SU-DHL-6 (cell line): ENCODE measurements at regions not wholly inside any gene's neighbourhood (a gene's known extent, or its start where the extent isn't known, plus 50 kb on each side); places are given as distances from the start of the nearest gene placed in this dataset.

ENCODE experiments used
- H2AFZ ChIP-seq: fragments of 200-600 bp; sonication (generic); 2 replicates; pipeline ENCODE4 v1.6.1; 2014; ENCODE audit warnings: low read depth, mild to moderate bottlenecking, moderate library complexity, mixed read lengths, antibody characterized with exemption, low read length; ENCODE audit not compliant: severe bottlenecking
- H3F3A ChIP-seq: fragments of 200-600 bp; shearing (Covaris generic); 2 replicates; pipeline ENCODE4 v1.6.0; 2016; ENCODE audit warnings: antibody characterized with exemption, mild to moderate bottlenecking; ENCODE audit not compliant: insufficient read depth
- H3K27ac ChIP-seq: fragments of 200-600 bp; sonication (generic); 2 replicates; pipeline ENCODE4 v1.5.1; 2016; ENCODE audit warnings: low read depth, mild to moderate bottlenecking, low read length, moderate library complexity, mixed read lengths
- H3K27me3 ChIP-seq: fragments of 200-600 bp; sonication (generic), shearing (Covaris generic); 2 replicates; pipeline ENCODE4 v1.6.0; 2014; ENCODE audit warnings: mild to moderate bottlenecking, low read length
- H3K36me3 ChIP-seq: fragments of 200-600 bp; sonication (generic); 2 replicates; pipeline ENCODE4 v1.6.1; 2014; ENCODE audit warnings: mild to moderate bottlenecking, low read length, mixed read lengths
- H3K4me2 ChIP-seq: fragments of 300-600, 200-600 bp; shearing (Covaris generic), sonication (generic); 2 replicates; pipeline ENCODE4 v1.6.0; 2014; ENCODE audit warnings: low read length, low read depth, mild to moderate bottlenecking; ENCODE audit not compliant: poor library complexity, severe bottlenecking
- H3K4me3 ChIP-seq: fragments of 200-600 bp; sonication (generic); 2 replicates; pipeline ENCODE4 v1.5.1; 2014; ENCODE audit warnings: antibody characterized with exemption, low read length, mild to moderate bottlenecking, mixed read lengths; ENCODE audit not compliant: insufficient read depth, poor library complexity, severe bottlenecking
- H3K79me2 ChIP-seq: fragments of 200-600 bp; sonication (generic); 2 replicates; pipeline ENCODE4 v1.6.1; 2014; ENCODE audit warnings: mild to moderate bottlenecking, low read length, moderate library complexity; ENCODE audit not compliant: insufficient read depth
- H3K9ac ChIP-seq: fragments of 200-600 bp; sonication (generic); 2 replicates; pipeline ENCODE4 v1.7.0; 2014; ENCODE audit warnings: mild to moderate bottlenecking, low read length
- H3K9me2 ChIP-seq: fragments of 200-600 bp; sonication (generic); replicated peaks from 2 replicates; pipeline ENCODE4 v1.6.1; 2014; ENCODE audit warnings: low read length; ENCODE audit not compliant: insufficient read depth
- H3K9me3 ChIP-seq: fragments of 200-600 bp; sonication (generic); 2 replicates; pipeline ENCODE4 v1.6.1; 2014; ENCODE audit warnings: low read length, mixed read lengths; ENCODE audit not compliant: insufficient read depth
- H4K20me1 ChIP-seq: fragments of 200-600 bp; sonication (generic); 2 replicates; pipeline ENCODE4 v1.6.1; 2014; ENCODE audit warnings: low read depth, mild to moderate bottlenecking, antibody characterized with exemption, low read length, moderate library complexity, mixed read lengths
- CTCF ChIP-seq: fragments of 200-600 bp; sonication (generic); IDR thresholded peaks from one replicate; pipeline ENCODE4 v1.5.1; 2017; ENCODE audit warnings: antibody characterized with exemption, mild to moderate bottlenecking, low read length, moderate library complexity; ENCODE audit not compliant: insufficient read depth, poor library complexity, severe bottlenecking
- EZH2phosphoT487 ChIP-seq: fragments of 200-600 bp; sonication (generic), shearing (Covaris generic); conservative IDR thresholded peaks from 2 replicates; pipeline ENCODE4 v1.6.1; 2018; ENCODE audit warnings: mild to moderate bottlenecking, antibody characterized with exemption, low read length, moderate library complexity, mixed read lengths

- no peaks in the 10 kb centered on the region for H4K20me1 ChIP-seq
- H3K27me3 ChIP-seq = no peaks in the 10 kb centered on the region
- H3K79me2 ChIP-seq = no peaks in the 10 kb centered on the region
- no peaks in the 10 kb centered on the region for H3K9me3 ChIP-seq
- H3F3A ChIP-seq = no peaks in the 10 kb centered on the region
- H3K4me2 ChIP-seq = no peak overlapping the region
- no peaks in the 10 kb centered on the region for H3K36me3 ChIP-seq
- no peak for TF ChIP-seq CTCF
- TF ChIP-seq EZH2phosphoT487 = no peak
- no peak overlapping the region for H3K9ac ChIP-seq
- no peak overlapping the region for H3K27ac ChIP-seq
- H3K9me2 ChIP-seq = no peaks in the 10 kb centered on the region
- no peak overlapping the region for H2AFZ ChIP-seq
- H3K4me3 ChIP-seq = no peak overlapping the region
Measured at GRCh38 chr15:85929786-85930185, 135.1 kb upstream of the KLHL25 start.

GRCh38 chr15:85932391-85932790 lies 137.7 kb upstream of the KLHL25 start:
- no peaks in the 10 kb centered on the region for H3K27me3 ChIP-seq
- no peaks in the 10 kb centered on the region for H3K36me3 ChIP-seq
- H3K9ac ChIP-seq = no peak overlapping the region
- no peak overlapping the region for H2AFZ ChIP-seq
- H3K79me2 ChIP-seq = no peaks in the 10 kb centered on the region
- no peaks in the 10 kb centered on the region for H3K9me3 ChIP-seq
- no peaks in the 10 kb centered on the region for H4K20me1 ChIP-seq
- H3K4me2 ChIP-seq = no peak overlapping the region
- H3K27ac ChIP-seq = no peak overlapping the region
- TF ChIP-seq EZH2phosphoT487 = no peak
- TF ChIP-seq CTCF = no peak
- H3K9me2 ChIP-seq = no peaks in the 10 kb centered on the region
- no peak overlapping the region for H3K4me3 ChIP-seq
- no peaks in the 10 kb centered on the region for H3F3A ChIP-seq

GRCh38 chr15:85934691-85935090 lies 140.0 kb upstream of the KLHL25 start:
- no peak for TF ChIP-seq EZH2phosphoT487
- TF ChIP-seq CTCF = no peak
- H3K4me2 ChIP-seq = no peak overlapping the region
- no peaks in the 10 kb centered on the region for H4K20me1 ChIP-seq
- no peaks in the 10 kb centered on the region for H3K9me3 ChIP-seq
- H3K27ac ChIP-seq = no peak overlapping the region
- H3K27me3 ChIP-seq = no peaks in the 10 kb centered on the region
- H3K36me3 ChIP-seq = no peaks in the 10 kb centered on the region
- H2AFZ ChIP-seq = no peak overlapping the region
- no peaks in the 10 kb centered on the region for H3F3A ChIP-seq
- H3K9me2 ChIP-seq = no peaks in the 10 kb centered on the region
- no peak overlapping the region for H3K9ac ChIP-seq
- H3K79me2 ChIP-seq = no peaks in the 10 kb centered on the region
- no peak overlapping the region for H3K4me3 ChIP-seq

DNA sequence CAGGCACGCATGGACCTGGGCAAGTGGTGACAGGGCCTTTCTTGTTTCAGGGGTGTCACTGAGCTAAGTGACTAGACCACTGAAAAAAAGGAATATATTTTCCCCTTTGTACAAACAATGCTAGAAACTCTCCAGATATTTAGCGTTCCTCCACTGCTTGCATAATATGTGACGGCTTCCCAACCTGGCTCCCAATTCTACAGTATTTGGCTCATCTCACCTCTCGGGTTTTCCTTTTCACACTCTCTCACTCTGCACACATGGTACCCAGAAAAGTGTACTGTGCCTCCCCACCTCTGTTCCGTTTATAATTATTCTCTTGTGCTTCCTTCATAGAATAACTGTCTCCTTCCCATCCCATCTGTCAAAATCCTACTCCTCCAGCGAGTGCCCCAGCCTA lies 140.5 kb upstream of the KLHL25 start:
- no peak overlapping the region for H3K9ac ChIP-seq
- H3K36me3 ChIP-seq = no peaks in the 10 kb centered on the region
- no peak overlapping the region for H3K4me3 ChIP-seq
- H2AFZ ChIP-seq = no peak overlapping the region
- H3F3A ChIP-seq = no peaks in the 10 kb centered on the region
- H3K27me3 ChIP-seq = no peaks in the 10 kb centered on the region
- no peaks in the 10 kb centered on the region for H3K79me2 ChIP-seq
- H3K9me2 ChIP-seq = no peaks in the 10 kb centered on the region
- no peak overlapping the region for H3K4me2 ChIP-seq
- H3K9me3 ChIP-seq = no peaks in the 10 kb centered on the region
- H4K20me1 ChIP-seq = no peaks in the 10 kb centered on the region
- TF ChIP-seq CTCF (no peak), EZH2phosphoT487 (no peak)
- no peak overlapping the region for H3K27ac ChIP-seq
